Glutamatergic neuron (in vitro differentiated cells): ENCODE measurements at regions not wholly inside any gene's neighbourhood (a gene's known extent, or its start where the extent isn't known, plus 50 kb on each side); places are given as distances from the start of the nearest gene placed in this dataset.
A peak's percentile ranks its signal among the peaks of the same experiment; 100 is the strongest.

Source experiments
- DNase-seq: peaks from one replicate; pipeline ENCODE4 v3.0.0; 2022
- H3K27ac Mint-ChIP-seq: one replicate; pipeline ENCODE4 v1.8.0; 2020; ENCODE audit warnings: mild to moderate bottlenecking, mixed read lengths, inconsistent platforms; ENCODE audit not compliant: unreplicated experiment
- H3K27me3 Mint-ChIP-seq: one replicate; pipeline ENCODE4 v1.8.0; 2020; ENCODE audit warnings: mild to moderate bottlenecking, moderate library complexity, mixed read lengths, inconsistent platforms; ENCODE audit not compliant: unreplicated experiment
- H3K36me3 Mint-ChIP-seq: one replicate; pipeline ENCODE4 v1.8.0; 2020; ENCODE audit warnings: mild to moderate bottlenecking, mixed read lengths, inconsistent platforms; ENCODE audit not compliant: unreplicated experiment
- H3K4me1 Mint-ChIP-seq: one replicate; pipeline ENCODE4 v1.8.0; 2020; ENCODE audit warnings: mild to moderate bottlenecking, low read depth, mixed read lengths, inconsistent platforms; ENCODE audit not compliant: unreplicated experiment
- H3K4me3 Mint-ChIP-seq: one replicate; pipeline ENCODE4 v1.8.0; 2020; ENCODE audit warnings: mild to moderate bottlenecking, mixed read lengths, inconsistent platforms; ENCODE audit not compliant: unreplicated experiment
- H3K9me3 Mint-ChIP-seq: one replicate; pipeline ENCODE4 v1.8.0; 2020; ENCODE audit warnings: mild to moderate bottlenecking, moderate library complexity, mixed read lengths, inconsistent platforms; ENCODE audit not compliant: unreplicated experiment
- CTCF ChIP-seq: fragments of 200-600 bp; sonication (generic); IDR thresholded peaks from one replicate; pipeline ENCODE4 v1.5.0; 2021; ENCODE audit not compliant: partially characterized antibody, unreplicated experiment

DNA sequence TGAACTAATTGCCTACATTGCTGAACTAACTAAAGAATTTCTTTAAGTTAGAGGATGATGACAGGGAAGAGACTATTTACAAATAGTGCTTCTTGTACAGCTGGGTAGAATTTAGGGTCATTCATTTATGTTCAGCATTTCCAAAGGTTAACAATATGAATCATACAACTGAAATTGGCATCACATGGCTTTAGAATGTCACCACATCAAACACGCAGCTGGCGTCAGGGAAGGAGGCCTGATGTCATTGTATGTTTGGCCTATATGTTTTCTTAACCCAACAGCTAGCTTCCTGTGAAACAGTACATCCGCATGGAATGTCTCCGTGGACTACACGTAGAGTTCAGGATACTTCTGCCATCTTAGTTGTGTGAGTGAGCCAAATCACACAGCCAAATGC, 99.0 kb upstream of the TNFSF11 start:
- no peaks in the 10 kb centered on the region for H3K9me3 Mint-ChIP-seq
- H3K27me3 Mint-ChIP-seq, result peaks cover 2% of the 10 kb centered on the region
- H3K27ac Mint-ChIP-seq, result no peak overlapping the region
- H3K36me3 Mint-ChIP-seq, result no peaks in the 10 kb centered on the region
- no peaks in the 10 kb centered on the region for H3K4me1 Mint-ChIP-seq
- DNase-seq, result no peak
- no peak overlapping the region for H3K4me3 Mint-ChIP-seq
- no peak for TF ChIP-seq CTCF

- Mint-ChIP-seq H3K4me1 (no peaks in the 10 kb centered on the region), H3K36me3 (no peaks in the 10 kb centered on the region), H3K9me3 (no peaks in the 10 kb centered on the region), H3K27me3 (peaks cover 2% of the 10 kb centered on the region), H3K27ac (no peak overlapping the region), H3K4me3 (no peak overlapping the region)
- DNase-seq, result no peak
- TF ChIP-seq CTCF, result no peak
Measured at GRCh38 chr13:42477596-42478190, 96.3 kb upstream of the TNFSF11 start.

GRCh38 chr13:42478531-42479156, 95.3 kb upstream of the TNFSF11 start:
- Mint-ChIP-seq H3K9me3 (no peaks in the 10 kb centered on the region), H3K4me1 (no peaks in the 10 kb centered on the region), H3K27me3 (peaks cover 2% of the 10 kb centered on the region), H3K27ac (peak overlapping the region; percentile 24), H3K4me3 (no peak overlapping the region), H3K36me3 (no peaks in the 10 kb centered on the region)
- no peak for DNase-seq
- TF ChIP-seq CTCF, result no peak

GRCh38 chr13:42484386-42484785, 89.6 kb upstream of the TNFSF11 start:
- Mint-ChIP-seq H3K27me3 (no peaks in the 10 kb centered on the region), H3K4me1 (no peaks in the 10 kb centered on the region), H3K9me3 (no peaks in the 10 kb centered on the region), H3K27ac (no peak overlapping the region), H3K4me3 (no peak overlapping the region), H3K36me3 (no peaks in the 10 kb centered on the region)
- no peak for TF ChIP-seq CTCF
- no peak for DNase-seq

DNA sequence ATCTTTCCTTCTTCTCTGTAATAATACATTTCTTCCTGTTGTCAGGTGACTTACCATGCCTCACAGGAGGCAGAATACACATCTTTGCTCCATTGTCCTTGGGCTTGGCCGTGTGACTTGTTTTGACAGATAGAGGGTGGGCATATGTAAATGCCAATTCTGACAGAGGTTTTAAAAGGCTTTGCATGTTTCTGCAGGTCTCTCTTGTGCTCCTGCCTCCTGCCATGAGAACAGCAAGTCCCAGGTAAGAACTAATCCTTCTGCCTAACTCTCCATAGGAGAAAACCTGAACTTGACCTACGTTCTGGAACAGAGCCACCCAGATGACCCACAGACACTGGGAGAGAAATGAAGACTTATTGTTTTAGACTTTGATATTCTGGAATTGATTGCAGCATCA, 88.7 kb upstream of the TNFSF11 start:
- Mint-ChIP-seq H3K4me3 (no peak overlapping the region), H3K27me3 (no peaks in the 10 kb centered on the region), H3K9me3 (no peaks in the 10 kb centered on the region), H3K36me3 (no peaks in the 10 kb centered on the region), H3K4me1 (no peaks in the 10 kb centered on the region), H3K27ac (no peak overlapping the region)
- DNase-seq, result no peak
- TF ChIP-seq CTCF, result no peak
